Body of pancreas (tissue), 4 donors: ENCODE measurements at regions not wholly inside any gene's neighbourhood (a gene's known extent, or its start where the extent isn't known, plus 50 kb on each side); places are given as distances from the start of the nearest gene placed in this dataset.

Experiments
- ATAC-seq: fragments of 150-250 bp; one replicate; pipeline ENCODE4 v1.9.1; 2016
- DNase-seq, 4 donors: peaks; one replicate each; pipeline ENCODE4 v3.0.0-alpha.2; 2019
- H3K27ac ChIP-seq, 4 donors: fragments of 200-600 bp; sonication (generic); 1 replicate in 3 of 4; 2 replicates in 1 of 4; pipeline versions ENCODE4 v1.5.1 to v1.6.1; 2016 to 2019; ENCODE audit warnings: mild to moderate bottlenecking in 1 of 4, mixed read lengths in 1 of 4, moderate library complexity in 1 of 4
- H3K27me3 ChIP-seq, 2 donors: fragments of 200-600 bp; sonication (generic); one replicate each; pipeline ENCODE4 v1.6.0; 2016; ENCODE audit warnings: mild to moderate bottlenecking in 1 of 2
- H3K36me3 ChIP-seq, 2 donors: fragments of 200-600 bp; sonication (generic); replicated peaks in 1 of 2; 2 replicates each; pipeline ENCODE4 v1.5.1; 2016; ENCODE audit warnings: low read depth in 2 of 2; ENCODE audit not compliant: insufficient read depth in 1 of 2
- H3K4me1 ChIP-seq: fragments of 200-600 bp; sonication (generic); one replicate; pipeline ENCODE4 v1.6.0; 2016
- H3K4me3 ChIP-seq, 2 donors: fragments of 200-600 bp; sonication (generic); 1 replicate in 1 of 2; 2 replicates in 1 of 2; pipeline ENCODE4 v1.5.1; 2016 to 2019
- H3K9me3 ChIP-seq, 3 donors: fragments of 200-600 bp; sonication (generic); 1 replicate in 2 of 3; 2 replicates in 1 of 3; pipeline ENCODE4 v1.5.1; 2016
- CTCF ChIP-seq, 7 experiments: fragments of 450-650 bp in 4 of 7; fragments of 200-600 bp in 3 of 7; sonication (generic) in 3 of 7; IDR thresholded peaks; one replicate each; pipeline ENCODE4 v1.5.1; 2016 to 2019; ENCODE audit warnings: antibody characterized with exemption in 7 of 7
- POLR2A ChIP-seq, 3 donors: fragments of 450-650 bp; IDR thresholded peaks; one replicate each; pipeline ENCODE4 v1.6.1; 2016; ENCODE audit warnings: antibody characterized with exemption in 3 of 3, mild to moderate bottlenecking in 2 of 3
- WGBS, 2 donors: methylation state at CpG; one replicate each; pipeline ENCODE4 v1.1.5; 2017; 5-methylcytosine and 5-hydroxymethylcytosine counted together
- intact Hi-C: fragments of 100-400 bp; cut with DNase I; formaldehyde crosslinking; loops from one replicate; pipeline ENCODE4 v1.15.1; 2023

GRCh38 chr17:34713687-34714086, 134.3 kb downstream of the TMEM132E start:
- ATAC-seq (no peak), DNase-seq (no peak)
- WGBS, 2 donors, result 71 to 88% methylated on average over 1 of the region's 1 CpG
- Histone ChIP-seq H3K27me3 (no peaks in the 10 kb centered on the region), H3K4me1 (no peaks in the 10 kb centered on the region), H3K4me3 (no peak overlapping the region), H3K36me3 (no peaks in the 10 kb centered on the region), H3K9me3 (no peaks in the 10 kb centered on the region), H3K27ac (no peak overlapping the region)
- intact Hi-C loops, result no loop called here
- TF ChIP-seq CTCF (IDR thresholded peaks at IDR 0.05) (no peak), POLR2A (IDR thresholded peaks at IDR 0.05) (no peak)

DNA sequence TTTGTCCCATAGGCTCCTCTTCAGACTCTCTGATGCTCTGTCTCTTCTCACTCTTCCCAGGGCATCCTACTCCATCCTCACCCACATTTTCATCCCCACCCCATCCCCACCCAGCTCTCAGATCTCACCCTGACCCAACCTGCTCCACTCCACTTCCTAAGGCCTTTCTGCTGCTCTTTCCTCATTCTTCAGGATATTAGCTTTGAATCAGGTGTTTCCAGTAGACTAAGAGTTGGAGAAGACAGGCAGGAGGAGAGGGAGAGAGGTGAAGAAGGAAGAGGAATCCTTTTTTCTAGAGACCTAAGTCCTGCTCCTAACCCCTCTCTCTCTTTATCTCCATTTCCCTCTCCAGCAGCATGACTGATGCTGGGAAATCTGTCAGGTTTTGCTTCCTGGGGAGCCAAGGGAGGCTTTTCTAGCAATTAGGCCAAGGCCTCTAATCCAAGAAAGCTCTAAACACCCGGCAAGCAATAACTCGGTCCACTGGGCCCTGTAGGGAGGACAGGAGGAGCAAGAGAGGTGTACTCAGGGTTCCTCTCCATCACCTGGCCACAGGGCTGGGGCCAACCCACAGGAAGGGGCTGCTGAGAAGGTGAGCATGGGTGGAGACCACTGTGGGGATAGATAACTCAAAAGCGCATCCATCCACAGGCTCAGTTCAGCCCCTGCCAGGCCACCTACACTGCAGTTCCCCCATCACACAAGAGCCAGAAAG, 133.3 kb downstream of the TMEM132E start:
- H3K36me3 ChIP-seq, result no peaks in the 10 kb centered on the region
- no peak overlapping the region for H3K4me3 ChIP-seq
- no peaks in the 10 kb centered on the region for H3K4me1 ChIP-seq
- no peak for DNase-seq
- H3K27ac ChIP-seq, result no peak overlapping the region
- no peaks in the 10 kb centered on the region for H3K9me3 ChIP-seq
- no peaks in the 10 kb centered on the region for H3K27me3 ChIP-seq
- ATAC-seq, result no peak
- intact Hi-C loops, result no loop called here
- TF ChIP-seq POLR2A (IDR thresholded peaks at IDR 0.05), result no peak
- TF ChIP-seq CTCF (IDR thresholded peaks at IDR 0.05), result no peak
- WGBS, 2 donors, result 52 to 57% methylated on average over 3 of the region's 3 CpGs

- Histone ChIP-seq H3K9me3 (no peaks in the 10 kb centered on the region), H3K36me3 (no peaks in the 10 kb centered on the region), H3K4me3 (no peak overlapping the region), H3K27ac (no peak overlapping the region), H3K27me3 (no peaks in the 10 kb centered on the region), H3K4me1 (no peaks in the 10 kb centered on the region)
- intact Hi-C loops, result no loop called here
- 42 to 58% methylated on average over 5 of the region's 5 CpGs for WGBS, 2 donors
- TF ChIP-seq CTCF (IDR thresholded peaks at IDR 0.05), result no peak
- ATAC-seq (no peak), DNase-seq (no peak)
Observed at GRCh38 chr17:34711646-34712045, 132.3 kb downstream of the TMEM132E start.

DNA sequence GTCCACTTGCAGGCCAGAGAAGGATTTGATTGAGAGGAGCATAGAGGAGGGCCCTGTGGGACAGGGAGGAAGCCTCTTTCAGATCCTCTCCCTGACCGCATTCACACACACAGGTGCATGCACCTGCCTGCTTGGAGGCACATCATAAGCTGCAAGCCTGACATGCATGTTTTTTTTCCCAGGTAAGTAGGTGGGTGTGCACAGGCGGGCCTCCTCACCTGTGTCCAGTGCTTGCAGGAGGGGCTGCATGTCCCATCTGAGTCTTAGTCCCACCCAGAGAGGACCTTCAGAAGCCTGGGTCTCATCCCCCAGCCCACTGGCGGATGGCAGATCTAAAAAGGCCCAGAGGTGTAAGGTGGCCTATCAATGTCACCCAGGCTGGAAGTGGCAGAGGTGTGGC, 130.8 kb downstream of the TMEM132E start:
- TF ChIP-seq POLR2A (IDR thresholded peaks at IDR 0.05), result no peak
- no peak for TF ChIP-seq CTCF (IDR thresholded peaks at IDR 0.05)
- Histone ChIP-seq H3K4me1 (no peaks in the 10 kb centered on the region), H3K27me3 (no peaks in the 10 kb centered on the region), H3K9me3 (no peaks in the 10 kb centered on the region), H3K27ac (no peak overlapping the region), H3K36me3 (no peaks in the 10 kb centered on the region), H3K4me3 (no peak overlapping the region)
- DNase-seq, result no peak
- intact Hi-C loops, result no loop called here
- no peak for ATAC-seq
- 82 to 84% methylated on average over 2 to 3 of the region's 3 CpGs for WGBS, 2 donors

DNA sequence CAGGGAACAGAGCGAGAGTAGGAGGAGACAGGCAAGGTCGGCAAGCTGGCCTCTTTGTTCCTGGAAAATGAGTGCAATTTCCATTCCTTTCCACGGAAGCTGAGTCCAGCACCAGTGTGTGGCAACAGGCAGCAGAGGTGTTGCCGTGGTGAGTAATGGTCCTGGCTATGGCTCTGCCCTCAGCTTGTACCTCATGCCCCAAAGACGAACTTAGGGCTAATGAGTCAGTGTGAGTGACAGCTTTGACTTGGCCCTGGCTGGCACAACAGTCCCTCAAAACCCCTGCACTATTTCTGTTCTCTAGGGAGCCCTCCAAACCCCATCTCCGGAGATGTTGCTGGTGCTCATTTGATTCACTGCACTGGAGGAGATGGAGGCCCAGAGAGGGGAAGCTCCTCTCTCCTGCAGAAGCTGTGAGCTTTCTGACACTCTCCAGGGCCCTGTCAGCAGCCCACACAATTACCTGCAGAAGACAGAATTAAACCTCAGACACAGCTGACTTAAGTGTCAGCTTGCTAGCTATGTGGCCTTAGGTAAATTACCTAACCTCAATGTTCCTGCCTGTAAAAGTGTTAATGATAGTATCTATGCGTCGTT, 129.9 kb downstream of the TMEM132E start:
- DNase-seq, result no peak
- Histone ChIP-seq H3K27me3 (no peaks in the 10 kb centered on the region), H3K27ac (no peak overlapping the region), H3K4me3 (no peak overlapping the region), H3K4me1 (no peaks in the 10 kb centered on the region), H3K9me3 (no peaks in the 10 kb centered on the region), H3K36me3 (no peaks in the 10 kb centered on the region)
- WGBS, 2 donors, result 33% methylated on average over 7 to 8 of the region's 8 CpGs
- intact Hi-C loops, result no loop called here
- TF ChIP-seq POLR2A (IDR thresholded peaks at IDR 0.05) (no peak), CTCF (IDR thresholded peaks at IDR 0.05) (no peak)
- no peak for ATAC-seq
